ENCODE measurements at regions not wholly inside any gene's neighbourhood (a gene's known extent, or its start where the extent isn't known, plus 50 kb on each side); places are given as distances from the start of the nearest gene placed in this dataset.
A peak's percentile ranks its signal among the peaks of the same experiment; 100 is the strongest.

- DNase-seq = no peak
These were observed 634.1 kb downstream of the TBC1D22A start for GRCh38 chr22:47396515-47396914.

DNA sequence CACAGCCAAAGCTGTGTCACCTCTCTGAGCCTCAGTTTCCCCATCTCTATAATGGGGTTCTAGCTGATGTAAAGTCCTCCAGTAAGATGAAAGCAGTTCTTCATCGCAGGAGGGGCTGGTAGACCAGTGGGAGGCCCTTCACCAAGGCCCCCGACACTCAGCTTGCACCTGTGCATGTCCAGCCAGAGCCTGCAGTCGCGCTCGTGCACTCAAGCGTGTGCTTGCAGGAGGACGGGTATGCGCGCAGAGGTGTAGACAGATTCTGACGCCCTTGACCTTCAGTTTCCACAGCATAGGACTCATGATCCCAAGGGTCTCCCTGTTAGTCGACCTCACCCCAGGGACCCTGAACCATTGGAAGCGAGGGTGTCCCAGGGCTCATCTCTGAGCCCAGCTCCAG lies 633.7 kb downstream of the TBC1D22A start:
- no peak for DNase-seq

DNA sequence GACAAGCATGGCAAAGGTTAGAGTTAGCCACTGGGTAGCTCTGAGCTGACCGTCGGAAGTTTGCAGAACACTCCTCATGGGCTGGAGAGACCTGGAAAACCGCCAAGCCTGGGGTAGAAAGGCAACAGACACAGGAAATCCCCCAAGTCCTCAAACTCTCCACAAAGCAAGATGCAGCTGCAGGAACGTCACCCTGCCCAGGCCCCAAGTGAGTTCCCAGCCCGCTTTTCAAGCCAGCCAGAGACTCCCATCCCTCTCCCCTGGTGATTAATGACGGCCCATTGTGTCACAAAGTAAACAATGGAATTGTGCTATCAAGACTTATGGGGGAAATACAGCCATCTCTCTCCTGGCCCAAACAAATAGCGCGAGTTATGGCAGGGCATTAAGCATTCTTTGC lies 633.0 kb downstream of the TBC1D22A start:
- DNase-seq = peak; percentile 10

- peak; percentile 3 for DNase-seq
These were observed 632.3 kb downstream of the TBC1D22A start for GRCh38 chr22:47394504-47395440.

DNA sequence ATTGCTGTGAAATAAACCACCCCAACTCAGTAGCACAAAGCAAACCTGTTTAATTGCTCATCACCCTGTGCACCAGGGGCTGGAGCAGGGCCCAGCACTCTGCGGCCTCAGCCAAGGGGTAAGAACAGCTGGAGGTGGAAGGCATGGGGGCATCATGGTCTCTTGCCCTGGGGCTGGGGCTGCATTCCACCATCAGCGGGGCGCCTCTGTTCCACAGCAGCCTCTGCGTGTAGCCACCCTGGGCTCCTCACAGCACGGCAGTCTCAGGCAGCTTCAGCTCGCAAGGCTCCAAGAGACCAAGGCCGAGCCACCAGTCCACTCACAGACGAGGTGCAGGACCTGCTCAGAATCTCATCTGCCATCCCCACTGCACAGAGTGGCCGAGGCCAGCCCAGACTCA lies 630.7 kb downstream of the TBC1D22A start:
- no peak for DNase-seq

- no peak for DNase-seq
These were observed 630.3 kb downstream of the TBC1D22A start for GRCh38 chr22:47392729-47393128.

GRCh38 chr22:47392054-47392347 lies 629.6 kb downstream of the TBC1D22A start:
- no peak for DNase-seq

DNA sequence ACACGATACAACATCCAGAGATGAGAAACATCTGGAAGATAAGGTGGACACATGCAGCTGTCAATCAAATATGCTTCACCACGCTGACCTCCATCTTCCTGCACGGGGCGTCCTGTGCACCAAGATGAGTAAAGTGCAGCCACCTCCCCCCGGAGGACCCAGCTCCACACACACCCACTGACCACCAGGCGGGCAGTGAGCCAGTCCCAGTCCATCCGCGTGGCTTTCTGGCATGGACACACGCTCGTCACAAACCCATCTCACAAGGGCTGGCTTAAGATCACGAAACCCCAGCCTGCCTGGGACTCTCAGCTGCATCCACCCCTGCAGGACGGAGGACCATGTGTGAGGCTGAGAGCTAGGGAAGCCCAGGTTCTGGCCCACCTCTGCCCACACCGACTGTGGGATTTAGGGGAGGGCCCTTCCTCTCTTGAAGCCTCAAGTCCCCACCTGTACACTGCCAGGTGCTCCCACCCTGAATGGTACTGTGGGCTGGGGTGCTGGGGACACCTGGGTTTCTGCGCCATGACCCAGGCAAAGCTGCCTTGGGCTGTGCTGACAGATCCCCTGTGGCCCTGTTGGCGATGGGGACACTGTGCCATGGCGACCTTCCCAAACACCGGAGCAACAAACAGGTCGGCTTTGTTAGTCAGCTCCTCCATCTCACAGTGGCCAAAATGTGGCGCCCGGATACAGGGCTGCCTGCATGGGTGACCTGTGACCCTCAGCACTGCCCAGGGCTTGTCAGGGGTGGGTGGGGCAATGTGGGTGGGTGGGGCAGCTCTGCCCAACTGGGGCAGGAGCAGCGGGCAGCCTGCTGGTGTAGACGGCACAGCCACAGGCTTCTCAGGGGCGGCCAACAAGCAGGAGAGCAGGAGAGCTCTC lies 629.0 kb downstream of the TBC1D22A start:
- DNase-seq = no peak

GRCh38 chr22:47390026-47390970 lies 627.8 kb downstream of the TBC1D22A start:
- no peak for DNase-seq

DNA sequence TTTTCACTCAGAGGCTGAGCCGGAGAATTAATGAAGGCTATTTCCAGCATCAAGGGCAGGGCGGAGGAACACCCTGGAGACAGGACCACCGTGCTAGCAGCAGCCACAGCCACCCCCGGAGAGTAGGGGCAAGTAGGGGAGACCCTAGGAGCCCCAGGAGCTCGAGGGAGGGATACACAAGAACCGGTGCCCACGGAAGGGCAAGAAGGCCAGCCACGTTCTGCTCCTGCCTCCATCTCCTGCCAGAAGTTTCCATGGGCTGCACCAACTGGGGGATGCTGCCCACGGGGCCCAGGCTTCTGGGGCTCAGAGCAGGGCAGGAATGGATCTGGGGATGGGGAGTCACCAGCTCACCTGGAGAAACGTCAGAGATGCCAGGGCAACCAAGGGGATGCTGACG lies 626.8 kb downstream of the TBC1D22A start:
- DNase-seq = no peak

DNA sequence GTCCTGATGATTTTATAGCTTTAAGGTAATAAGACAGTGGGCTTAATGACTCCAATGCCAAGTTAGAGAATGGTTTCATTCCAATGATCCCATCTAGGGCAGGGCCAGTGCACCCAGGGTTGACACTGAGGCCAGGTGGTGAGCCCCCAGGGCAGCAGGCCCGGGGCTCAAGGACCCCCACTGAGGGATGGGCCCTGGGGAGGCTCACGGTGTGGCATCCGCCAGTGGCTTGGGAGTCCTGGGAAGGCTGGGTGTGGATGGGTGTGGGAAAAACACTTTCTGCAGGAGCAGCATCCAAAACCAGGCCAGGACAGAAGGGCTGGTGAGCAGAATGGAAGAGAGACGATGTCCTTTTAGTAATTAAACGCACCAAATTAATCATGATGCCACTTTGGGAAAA lies 626.3 kb downstream of the TBC1D22A start:
- DNase-seq = no peak

DNA sequence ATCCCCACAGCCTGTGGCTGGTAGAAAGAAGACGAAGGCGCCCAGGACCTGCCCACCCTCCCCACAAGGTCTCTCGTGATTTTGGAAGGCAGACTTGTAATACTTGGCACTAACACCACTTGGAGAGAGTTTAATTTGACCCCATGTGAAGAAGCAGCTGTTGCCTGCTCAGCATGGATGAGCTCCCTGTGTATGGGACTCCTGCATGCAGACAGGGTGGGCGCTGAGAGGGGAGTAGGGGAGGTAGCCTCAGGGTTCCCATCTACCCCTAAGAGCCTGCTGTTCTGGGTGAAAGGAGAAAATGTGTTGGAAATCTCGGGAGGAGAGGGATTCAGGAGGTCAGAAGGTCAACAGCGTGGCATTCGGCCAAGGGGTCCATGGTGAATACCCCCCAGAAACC lies 625.9 kb downstream of the TBC1D22A start:
- no peak for DNase-seq

- no peak for DNase-seq
These were observed 624.5 kb downstream of the TBC1D22A start for GRCh38 chr22:47386812-47387510.

DNA sequence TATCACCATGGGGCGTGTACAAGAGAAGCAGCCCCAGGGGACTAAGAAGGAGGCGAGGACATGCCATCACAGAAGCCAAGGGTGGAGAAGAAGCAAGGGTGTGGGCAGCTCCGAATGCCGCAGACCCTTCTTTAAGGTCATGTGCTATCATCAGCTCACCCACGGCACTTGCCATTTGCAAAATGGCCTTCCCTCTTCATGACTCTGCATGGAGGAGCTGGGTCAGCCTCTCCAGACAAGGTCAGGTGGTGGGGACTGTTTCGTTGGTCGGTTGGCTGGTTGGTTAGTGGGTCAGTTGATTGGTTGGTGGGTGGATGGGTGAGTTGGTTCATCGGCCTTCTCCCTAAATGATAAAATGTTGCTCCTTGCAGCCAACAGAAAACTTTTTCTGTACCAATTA lies 622.5 kb downstream of the TBC1D22A start:
- no peak for DNase-seq

- DNase-seq = no peak
These were observed 619.9 kb downstream of the TBC1D22A start for GRCh38 chr22:47382164-47382890.

DNA sequence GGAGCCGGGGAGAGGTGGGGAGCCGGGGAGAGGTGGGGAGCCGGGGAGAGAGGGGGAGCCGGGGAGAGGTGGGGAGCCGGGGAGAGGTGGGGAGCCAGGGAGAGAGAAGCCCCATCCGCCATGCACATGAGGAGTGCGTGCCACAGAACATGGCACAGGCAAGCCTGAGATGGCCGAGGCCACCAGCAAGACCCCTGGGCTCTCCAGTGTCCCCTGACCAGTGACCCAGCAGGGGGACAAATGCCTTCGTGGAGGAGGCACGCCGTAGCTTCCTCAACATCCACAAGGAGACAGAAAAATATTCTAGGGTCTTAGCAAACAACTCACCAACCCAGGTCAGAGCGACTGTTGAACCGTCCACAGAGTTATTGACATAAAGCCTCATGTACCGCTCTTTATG lies 618.8 kb downstream of the TBC1D22A start:
- no peak for DNase-seq

DNA sequence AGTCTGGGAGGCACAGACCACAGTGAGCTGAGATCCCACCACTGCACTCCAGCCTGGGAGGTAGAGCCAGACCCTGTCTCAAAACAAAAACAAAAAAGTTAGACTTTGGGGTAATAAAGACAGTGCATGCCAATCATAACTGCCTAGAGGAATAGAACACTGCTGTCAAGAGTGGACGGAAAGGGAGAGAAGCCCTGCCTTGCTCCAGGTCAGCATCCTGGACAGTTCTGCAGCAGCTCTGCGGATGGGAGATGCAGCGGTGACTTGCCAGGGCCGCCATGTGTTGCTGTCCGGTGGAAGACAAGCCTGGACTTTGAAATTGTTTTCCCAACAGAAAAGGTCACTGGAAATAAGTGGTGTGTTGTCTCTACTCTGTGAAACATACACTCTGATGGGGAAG lies 618.2 kb downstream of the TBC1D22A start:
- DNase-seq = no peak

GRCh38 chr22:47379037-47379436 lies 616.6 kb downstream of the TBC1D22A start:
- no peak for DNase-seq

DNA sequence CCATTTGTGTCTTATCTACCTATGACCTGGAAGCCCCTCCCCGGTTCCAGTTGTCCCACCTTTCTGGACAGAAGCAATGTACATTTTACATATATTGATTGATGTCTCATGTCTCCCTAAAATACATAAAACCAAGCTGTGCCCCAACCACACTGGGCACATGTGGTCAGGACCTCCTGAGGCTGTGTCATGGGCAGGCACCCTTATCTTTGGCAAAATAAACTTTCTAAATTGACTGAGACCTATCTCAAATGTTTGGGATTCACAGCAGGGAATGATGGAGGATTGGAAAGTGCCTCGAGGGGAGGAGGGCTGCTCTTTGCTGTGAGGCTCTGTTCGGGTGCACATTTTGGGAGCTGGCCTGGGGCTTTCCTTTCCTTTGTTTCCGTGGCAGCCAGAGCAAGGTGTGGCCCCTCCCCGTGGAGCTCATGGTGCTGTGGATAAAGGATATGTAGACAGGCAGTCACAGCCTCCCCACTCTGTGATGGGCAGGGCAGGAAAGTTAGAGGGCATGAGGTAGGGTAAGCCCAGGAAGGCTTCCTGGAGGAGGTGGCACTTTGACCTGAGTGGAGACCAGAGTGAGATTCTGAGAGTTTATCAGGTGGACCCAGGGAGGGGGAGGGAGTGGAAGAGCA lies 615.6 kb downstream of the TBC1D22A start:
- DNase-seq = no peak

- no peak for DNase-seq
These were observed 614.6 kb downstream of the TBC1D22A start for GRCh38 chr22:47376901-47377505.
